ENCODE measurements at regions not wholly inside any gene's neighbourhood (a gene's known extent, or its start where the extent isn't known, plus 50 kb on each side); places are given as distances from the start of the nearest gene placed in this dataset.

- no peak overlapping the region for H3K27ac ChIP-seq (ENCODE audit: low read depth in 1 of 2, low read length in 2 of 2)
- TF ChIP-seq TAF1 (conservative IDR thresholded peaks at IDR 0.05) = no peak
- no peak for TF ChIP-seq MAX (IDR thresholded peaks at IDR 0.05)
- no peak for TF ChIP-seq RAD21 (IDR thresholded peaks at IDR 0.05)
- no peak for TF ChIP-seq EGR1 (IDR thresholded peaks at IDR 0.05; ENCODE audit: low read depth in 2 of 2)
- no peak for TF ChIP-seq ATF3 (IDR thresholded peaks at IDR 0.05)
- no peaks in the 10 kb centered on the region for H3K9me3 ChIP-seq (ENCODE audit: control insufficient read depth in 4 of 4, low read length in 3 of 4)
- WGBS = 96% methylated on average over 1 of the region's 1 CpG
- DNase-seq (ENCODE audit: low spot score) = no peak
- H3K9ac ChIP-seq (ENCODE audit: low read depth in 1 of 2, low read length in 2 of 2) = no peak overlapping the region
- no peaks in the 10 kb centered on the region for H3K27me3 ChIP-seq (ENCODE audit: control insufficient read depth in 4 of 4, insufficient read depth in 4 of 4, low read length in 3 of 4)
- H3K4me3 ChIP-seq (ENCODE audit: low read depth in 1 of 3, low read length in 3 of 3) = no peak overlapping the region
- H3K36me3 ChIP-seq (ENCODE audit: control insufficient read depth in 4 of 4, insufficient read depth in 3 of 4, low read depth in 1 of 4, low read length in 3 of 4) = no peaks in the 10 kb centered on the region
- no peaks in the 10 kb centered on the region for H3K4me1 ChIP-seq (ENCODE audit: control insufficient read depth in 4 of 4, insufficient read depth in 4 of 4, low read length in 3 of 4)
These were observed 498.7 kb downstream of the SOX5 start for GRCh38 chr12:23450810-23451209.

GRCh38 chr12:23455283-23455682 lies 494.2 kb downstream of the SOX5 start:
- Histone ChIP-seq H3K9ac (ENCODE audit: low read depth in 1 of 2, low read length in 2 of 2) (no peak overlapping the region), H3K27ac (ENCODE audit: low read depth in 1 of 2, low read length in 2 of 2) (no peak overlapping the region), H3K9me3 (ENCODE audit: control insufficient read depth in 4 of 4, low read length in 3 of 4) (no peaks in the 10 kb centered on the region), H3K27me3 (ENCODE audit: control insufficient read depth in 4 of 4, insufficient read depth in 4 of 4, low read length in 3 of 4) (no peaks in the 10 kb centered on the region), H3K4me3 (ENCODE audit: low read depth in 1 of 3, low read length in 3 of 3) (no peak overlapping the region), H3K36me3 (ENCODE audit: control insufficient read depth in 4 of 4, insufficient read depth in 3 of 4, low read depth in 1 of 4, low read length in 3 of 4) (no peaks in the 10 kb centered on the region), H3K4me1 (ENCODE audit: control insufficient read depth in 4 of 4, insufficient read depth in 4 of 4, low read length in 3 of 4) (no peaks in the 10 kb centered on the region)
- TF ChIP-seq FOXA2 (IDR thresholded peaks at IDR 0.05) = no peak
- no peak for TF ChIP-seq GABPA (IDR thresholded peaks at IDR 0.05 in 1 of 2, conservative IDR thresholded peaks at IDR 0.05 in 1 of 2)
- TF ChIP-seq CTCF (IDR thresholded peaks at IDR 0.05; ENCODE audit: low read depth, low read length, missing input control) = no peak
- TF ChIP-seq FOXA1 (IDR thresholded peaks at IDR 0.05) = no peak
- no peak for TF ChIP-seq RXRA (IDR thresholded peaks at IDR 0.05)
- no peak for TF ChIP-seq NR2F2 (IDR thresholded peaks at IDR 0.05)
- TF ChIP-seq TAF1 (conservative IDR thresholded peaks at IDR 0.05) = no peak
- TF ChIP-seq HNF4G (IDR thresholded peaks at IDR 0.05) = no peak
- DNase-seq (ENCODE audit: low spot score) = no peak
- WGBS = 93% methylated on average over 2 of the region's 2 CpGs

GRCh38 chr12:23458640-23459039 lies 490.8 kb downstream of the SOX5 start:
- WGBS = 95% methylated on average over 2 of the region's 2 CpGs
- Histone ChIP-seq H3K27me3 (ENCODE audit: control insufficient read depth in 4 of 4, insufficient read depth in 4 of 4, low read length in 3 of 4) (no peaks in the 10 kb centered on the region), H3K4me3 (ENCODE audit: low read depth in 1 of 3, low read length in 3 of 3) (no peak overlapping the region), H3K9ac (ENCODE audit: low read depth in 1 of 2, low read length in 2 of 2) (no peak overlapping the region), H3K27ac (ENCODE audit: low read depth in 1 of 2, low read length in 2 of 2) (no peak overlapping the region), H3K9me3 (ENCODE audit: control insufficient read depth in 4 of 4, low read length in 3 of 4) (no peaks in the 10 kb centered on the region), H3K4me1 (ENCODE audit: control insufficient read depth in 4 of 4, insufficient read depth in 4 of 4, low read length in 3 of 4) (no peaks in the 10 kb centered on the region), H3K36me3 (ENCODE audit: control insufficient read depth in 4 of 4, insufficient read depth in 3 of 4, low read depth in 1 of 4, low read length in 3 of 4) (no peaks in the 10 kb centered on the region)
- TF ChIP-seq YY1 (IDR thresholded peaks at IDR 0.05) (no peak), HNF4G (IDR thresholded peaks at IDR 0.05) (no peak), TAF1 (conservative IDR thresholded peaks at IDR 0.05) (no peak), HNF4A (conservative IDR thresholded peaks at IDR 0.05) (no peak), SP1 (IDR thresholded peaks at IDR 0.05) (no peak), RXRA (IDR thresholded peaks at IDR 0.05) (no peak), MAX (IDR thresholded peaks at IDR 0.05) (no peak), RAD21 (IDR thresholded peaks at IDR 0.05) (no peak), FOXA2 (IDR thresholded peaks at IDR 0.05) (no peak), GABPA (IDR thresholded peaks at IDR 0.05 in 1 of 2, conservative IDR thresholded peaks at IDR 0.05 in 1 of 2) (no peak), JUND (IDR thresholded peaks at IDR 0.05) (no peak), ZBTB33 (IDR thresholded peaks at IDR 0.05) (no peak), FOXA1 (IDR thresholded peaks at IDR 0.05) (no peak)
- DNase-seq (ENCODE audit: low spot score) = no peak

All from liver (tissue), 8 donors.